ENCODE measurements at regions not wholly inside any gene's neighbourhood (a gene's known extent, or its start where the extent isn't known, plus 50 kb on each side); places are given as distances from the start of the nearest gene placed in this dataset.

- in situ Hi-C loops (cut with MboI; ENCODE audit: low pct_unique_long_range_greater_than_20kb, low sequenced_read_pairs, unreplicated experiment): no loop called here
- TF ChIP-seq CTCF (IDR thresholded peaks at IDR 0.05; ENCODE audit: extremely low read depth, insufficient read depth, missing control alignments): no peak
- DNase-seq (ENCODE audit: low spot score): no peak
Measured at GRCh38 chr4:187767158-187767557, 228.4 kb upstream of the ZFP42 start.

- DNase-seq (ENCODE audit: low spot score): no peak
- no peak for TF ChIP-seq CTCF (IDR thresholded peaks at IDR 0.05; ENCODE audit: extremely low read depth, insufficient read depth, missing control alignments)
- in situ Hi-C loops (cut with MboI; ENCODE audit: low pct_unique_long_range_greater_than_20kb, low sequenced_read_pairs, unreplicated experiment): no loop called here
Measured at GRCh38 chr4:187767687-187768086, 227.9 kb upstream of the ZFP42 start.

- in situ Hi-C loops (cut with MboI; ENCODE audit: low pct_unique_long_range_greater_than_20kb, low sequenced_read_pairs, unreplicated experiment): no loop called here
- DNase-seq (ENCODE audit: low spot score): no peak
- no peak for TF ChIP-seq CTCF (IDR thresholded peaks at IDR 0.05; ENCODE audit: extremely low read depth, insufficient read depth, missing control alignments)
Measured at GRCh38 chr4:187770345-187770744, 225.2 kb upstream of the ZFP42 start.

GRCh38 chr4:187777954-187778353 is 217.6 kb upstream of the ZFP42 start:
- no peak for TF ChIP-seq CTCF (IDR thresholded peaks at IDR 0.05; ENCODE audit: extremely low read depth, insufficient read depth, missing control alignments)
- in situ Hi-C loops (cut with MboI; ENCODE audit: low pct_unique_long_range_greater_than_20kb, low sequenced_read_pairs, unreplicated experiment): no loop called here
- DNase-seq (ENCODE audit: low spot score): no peak

GRCh38 chr4:187780070-187780469 is 215.5 kb upstream of the ZFP42 start:
- TF ChIP-seq CTCF (IDR thresholded peaks at IDR 0.05; ENCODE audit: extremely low read depth, insufficient read depth, missing control alignments): no peak
- in situ Hi-C loops (cut with MboI; ENCODE audit: low pct_unique_long_range_greater_than_20kb, low sequenced_read_pairs, unreplicated experiment): no loop called here

GRCh38 chr4:187782286-187782824 is 213.2 kb upstream of the ZFP42 start:
- DNase-seq (ENCODE audit: low spot score): no peak
- no peak for TF ChIP-seq CTCF (IDR thresholded peaks at IDR 0.05; ENCODE audit: extremely low read depth, insufficient read depth, missing control alignments)
- in situ Hi-C loops (cut with MboI; ENCODE audit: low pct_unique_long_range_greater_than_20kb, low sequenced_read_pairs, unreplicated experiment): no loop called here

More at GRCh38 chr4:187780070-187780469, 215.5 kb upstream of the ZFP42 start:
- DNase-seq (ENCODE audit: low spot score): no peak

GRCh38 chr4:187786190-187786589 is 209.4 kb upstream of the ZFP42 start:
- no peak for DNase-seq (ENCODE audit: low spot score)
- TF ChIP-seq CTCF (IDR thresholded peaks at IDR 0.05; ENCODE audit: extremely low read depth, insufficient read depth, missing control alignments): no peak
- in situ Hi-C loops (cut with MboI; ENCODE audit: low pct_unique_long_range_greater_than_20kb, low sequenced_read_pairs, unreplicated experiment): no loop called here

All from GM13977 (cell line).